HG03064 (cell line): ENCODE measurements at regions not wholly inside any gene's neighbourhood (a gene's known extent, or its start where the extent isn't known, plus 50 kb on each side); places are given as distances from the start of the nearest gene placed in this dataset.
"Not testable (repeated sequence)": the region's sequence is repeated elsewhere in the genome, so short reads cannot be mapped to it uniquely, and the experiment has no call there.

Source experiments
- ATAC-seq: cut with Tn5 transposase; IDR thresholded peaks from one replicate; pipeline ENCODE4 v1.9.1; 2021; ENCODE audit warnings: low read depth; ENCODE audit not compliant: unreplicated experiment

GRCh38 chr5:72693546-72694205 is 122.8 kb upstream of the TNPO1 start:
- ATAC-seq, result no peak

GRCh38 chr5:72692651-72693442 is 123.6 kb upstream of the TNPO1 start:
- ATAC-seq, result no peak

- no peak for ATAC-seq
These were observed 124.2 kb upstream of the TNPO1 start for GRCh38 chr5:72692231-72692637.

GRCh38 chr5:72691751-72692150 is 124.7 kb upstream of the TNPO1 start:
- ATAC-seq, result no peak

- no peak for ATAC-seq
These were observed 127.5 kb upstream of the TNPO1 start for GRCh38 chr5:72688916-72689315.

- no peak for ATAC-seq
These were observed 129.2 kb upstream of the TNPO1 start for GRCh38 chr5:72687288-72687687.

- no peak for ATAC-seq
These were observed 133.9 kb upstream of the TNPO1 start for GRCh38 chr5:72682561-72682960.

GRCh38 chr5:72681781-72682180 is 134.7 kb upstream of the TNPO1 start:
- ATAC-seq, result no peak

GRCh38 chr5:72677447-72677846 is 139.0 kb upstream of the TNPO1 start:
- ATAC-seq, result no peak

- ATAC-seq, result not testable (repeated sequence)
These were observed 139.6 kb upstream of the TNPO1 start for GRCh38 chr5:72676831-72677230.

- no peak for ATAC-seq
These were observed 142.8 kb upstream of the TNPO1 start for GRCh38 chr5:72673623-72674022.

GRCh38 chr5:72673180-72673579 is 143.3 kb upstream of the TNPO1 start:
- no peak for ATAC-seq

GRCh38 chr5:72667708-72668107 is 148.8 kb upstream of the TNPO1 start:
- no peak for ATAC-seq

GRCh38 chr5:72662936-72663335 is 153.5 kb upstream of the TNPO1 start:
- ATAC-seq, result no peak

- ATAC-seq, result no peak
These were observed 154.2 kb upstream of the TNPO1 start for GRCh38 chr5:72662305-72662704.

GRCh38 chr5:72661405-72661804 is 154.2 kb upstream of the ZNF366 start:
- no peak for ATAC-seq

GRCh38 chr5:72659726-72660125 is 152.5 kb upstream of the ZNF366 start:
- no peak for ATAC-seq

GRCh38 chr5:72658761-72659540 is 151.7 kb upstream of the ZNF366 start:
- no peak for ATAC-seq

- no peak for ATAC-seq
These were observed 151.0 kb upstream of the ZNF366 start for GRCh38 chr5:72658161-72658560.

GRCh38 chr5:72656756-72657513 is 149.7 kb upstream of the ZNF366 start:
- no peak for ATAC-seq

- ATAC-seq, result no peak
These were observed 149.1 kb upstream of the ZNF366 start for GRCh38 chr5:72656331-72656730.
